DND-41 (cell line): ENCODE measurements at regions not wholly inside any gene's neighbourhood (a gene's known extent, or its start where the extent isn't known, plus 50 kb on each side); places are given as distances from the start of the nearest gene placed in this dataset.

Source experiments
- ATAC-seq: fragments of 200-7000 bp; cut with Tn5 transposase; 3 replicates; pipeline ENCODE4 v1.9.1; 2021; ENCODE audit warnings: low read depth; ENCODE audit not compliant: insufficient read depth
- DNase-seq: peaks from one replicate; pipeline ENCODE4 v3.0.0-alpha.2; 2020
- H2AFZ ChIP-seq: 2 replicates; pipeline ENCODE4 v1.6.0; 2012; ENCODE audit warnings: low read depth, low read length
- H3K27ac ChIP-seq: 2 replicates; pipeline ENCODE4 v1.5.1; 2012; ENCODE audit warnings: low read length, inconsistent platforms
- H3K27me3 ChIP-seq: fragments of 200-600 bp; sonication (generic); 2 replicates; pipeline ENCODE4 v1.6.0; 2012; ENCODE audit warnings: low read length, mild to moderate bottlenecking, inconsistent platforms; ENCODE audit not compliant: insufficient read depth, poor library complexity
- H3K36me3 ChIP-seq: 2 replicates; pipeline ENCODE4 v1.5.1; 2012; ENCODE audit warnings: low read length, inconsistent platforms; ENCODE audit not compliant: insufficient read depth
- H3K4me1 ChIP-seq: 2 replicates; pipeline ENCODE4 v1.5.1; 2012; ENCODE audit warnings: mild to moderate bottlenecking, low read length; ENCODE audit not compliant: insufficient read depth
- H3K4me2 ChIP-seq: 2 replicates; pipeline ENCODE4 v1.6.0; 2012; ENCODE audit warnings: mild to moderate bottlenecking, moderate library complexity, low read length, inconsistent platforms; ENCODE audit not compliant: insufficient read depth
- H3K4me3 ChIP-seq, 2 experiments: fragments of 200-600 bp in 1 of 2; shearing (Covaris generic) in 1 of 2; 2 replicates each; pipeline ENCODE4 v1.5.1; 2012 to 2016; ENCODE audit warnings: inconsistent platforms in 2 of 2, low read length in 2 of 2, mild to moderate bottlenecking in 2 of 2, low read depth in 1 of 2, moderate library complexity in 1 of 2
- H3K79me2 ChIP-seq: 2 replicates; pipeline ENCODE4 v1.6.0; 2012; ENCODE audit warnings: low read length, inconsistent platforms; ENCODE audit not compliant: insufficient read depth
- H3K9ac ChIP-seq: 2 replicates; pipeline ENCODE4 v1.6.0; 2012; ENCODE audit warnings: low read depth, mild to moderate bottlenecking, inconsistent platforms, low read length, moderate library complexity
- H3K9me3 ChIP-seq: 2 replicates; pipeline ENCODE4 v1.5.1; 2012; ENCODE audit warnings: low read length, moderate library complexity, mild to moderate bottlenecking, inconsistent platforms; ENCODE audit not compliant: insufficient read depth, severe bottlenecking
- H4K20me1 ChIP-seq: 2 replicates; pipeline ENCODE4 v1.6.0; 2012; ENCODE audit warnings: low read length; ENCODE audit not compliant: insufficient read depth
- CTCF ChIP-seq: IDR thresholded peaks from 2 replicates; pipeline ENCODE4 v1.5.1; 2012; ENCODE audit warnings: borderline replicate concordance, low read length, moderate library complexity, mild to moderate bottlenecking; ENCODE audit not compliant: poor library complexity, severe bottlenecking; ENCODE audit errors: extremely low read depth
- EZH2 ChIP-seq: IDR thresholded peaks from 3 replicates; pipeline ENCODE4 v1.6.1; 2012; ENCODE audit warnings: borderline replicate concordance, low read depth, mild to moderate bottlenecking, moderate library complexity, low read length, inconsistent platforms; ENCODE audit not compliant: severe bottlenecking

DNA sequence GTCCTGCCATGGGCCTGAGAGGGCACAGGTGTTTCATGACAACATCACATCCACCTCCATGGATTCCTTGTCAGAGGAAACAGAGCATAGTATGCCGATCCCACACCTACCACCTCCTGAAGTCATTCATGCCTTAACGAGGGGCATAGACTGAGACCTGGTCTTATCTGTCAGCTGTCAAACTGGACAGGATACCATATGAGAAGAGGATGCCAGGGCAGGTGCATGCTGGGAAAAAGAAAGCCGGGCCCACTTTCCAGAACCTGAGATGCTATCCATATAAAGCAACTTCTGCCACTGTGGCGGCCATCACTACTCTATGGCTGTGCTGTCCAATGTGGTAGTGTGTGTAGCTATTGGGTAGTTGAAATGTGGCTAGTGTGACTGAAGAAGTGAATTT lies 116.0 kb upstream of the SIX2 start:
- Histone ChIP-seq H3K79me2 (no peaks in the 10 kb centered on the region), H3K4me3 (no peak overlapping the region), H3K4me2 (no peak overlapping the region), H4K20me1 (no peaks in the 10 kb centered on the region), H3K36me3 (no peaks in the 10 kb centered on the region), H3K27me3 (no peaks in the 10 kb centered on the region), H3K27ac (no peak overlapping the region), H3K4me1 (no peaks in the 10 kb centered on the region), H3K9me3 (no peaks in the 10 kb centered on the region), H2AFZ (no peak overlapping the region), H3K9ac (no peak overlapping the region)
- TF ChIP-seq CTCF: no peak
- TF ChIP-seq EZH2: no peak
- no peak for DNase-seq
- ATAC-seq: no peak

DNA sequence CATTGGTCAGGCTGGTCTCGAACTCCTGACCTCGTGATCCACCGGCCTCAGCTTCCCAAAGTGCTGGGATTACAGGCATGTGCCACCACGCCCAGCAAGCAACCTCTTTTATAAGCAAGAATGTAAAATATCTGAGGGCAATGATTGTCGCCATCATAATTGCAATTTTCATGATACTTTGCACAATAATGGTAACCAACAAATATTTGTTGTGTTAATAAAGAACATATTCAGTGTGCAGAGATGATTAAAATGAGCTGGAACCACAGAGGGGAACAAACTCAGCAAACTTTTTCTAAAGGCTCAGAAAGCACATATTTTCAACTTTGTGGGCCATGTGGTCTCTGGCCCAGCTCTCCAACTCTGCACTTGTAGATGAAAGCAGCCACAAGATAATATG lies 115.2 kb upstream of the SIX2 start:
- no peaks in the 10 kb centered on the region for H3K4me1 ChIP-seq
- no peaks in the 10 kb centered on the region for H3K27me3 ChIP-seq
- no peaks in the 10 kb centered on the region for H3K9me3 ChIP-seq
- no peak overlapping the region for H3K4me3 ChIP-seq
- H3K36me3 ChIP-seq: no peaks in the 10 kb centered on the region
- no peaks in the 10 kb centered on the region for H3K79me2 ChIP-seq
- no peaks in the 10 kb centered on the region for H4K20me1 ChIP-seq
- no peak overlapping the region for H3K27ac ChIP-seq
- H2AFZ ChIP-seq: no peak overlapping the region
- TF ChIP-seq CTCF (no peak), EZH2 (no peak)
- no peak overlapping the region for H3K9ac ChIP-seq
- ATAC-seq (no peak), DNase-seq (no peak)
- H3K4me2 ChIP-seq: no peak overlapping the region

DNA sequence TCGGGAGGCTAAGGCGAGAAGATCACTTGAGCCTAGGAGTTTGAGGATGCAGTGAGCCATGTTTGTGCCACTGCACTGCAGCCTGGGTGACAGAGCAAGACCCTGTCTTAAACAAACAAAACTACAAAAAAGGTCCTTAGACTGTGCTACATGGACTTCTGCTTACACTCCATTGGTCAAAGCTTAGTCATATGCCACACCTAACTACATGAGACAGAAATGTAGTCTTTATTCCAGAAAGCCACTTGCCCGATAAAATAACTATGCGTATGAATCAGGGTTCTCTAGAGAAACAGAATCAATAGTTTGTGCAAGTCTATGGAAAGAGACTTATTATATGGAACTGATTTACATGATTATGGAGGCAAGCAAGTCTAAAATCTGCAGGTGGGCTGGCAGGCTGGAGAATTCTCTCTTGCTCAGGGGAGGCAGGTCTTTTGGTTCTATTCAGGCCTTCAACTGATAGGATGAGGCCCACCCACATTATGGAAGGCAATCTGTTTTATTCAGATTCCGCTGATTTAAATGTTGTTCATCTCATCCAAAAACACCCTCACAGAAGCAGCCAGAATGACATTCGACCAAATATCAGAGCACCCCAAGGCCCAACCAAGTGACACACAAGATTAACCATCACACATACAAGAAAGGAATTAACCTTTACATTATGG lies 114.4 kb upstream of the SIX2 start:
- H3K9ac ChIP-seq: no peak overlapping the region
- H4K20me1 ChIP-seq: no peaks in the 10 kb centered on the region
- TF ChIP-seq EZH2 (no peak), CTCF (no peak)
- DNase-seq (no peak), ATAC-seq (no peak)
- H3K27ac ChIP-seq: no peak overlapping the region
- no peaks in the 10 kb centered on the region for H3K36me3 ChIP-seq
- no peaks in the 10 kb centered on the region for H3K4me1 ChIP-seq
- no peaks in the 10 kb centered on the region for H3K9me3 ChIP-seq
- no peak overlapping the region for H3K4me3 ChIP-seq
- no peaks in the 10 kb centered on the region for H3K27me3 ChIP-seq
- no peak overlapping the region for H3K4me2 ChIP-seq
- no peaks in the 10 kb centered on the region for H3K79me2 ChIP-seq
- no peak overlapping the region for H2AFZ ChIP-seq
